ENCODE measurements at regions not wholly inside any gene's neighbourhood (a gene's known extent, or its start where the extent isn't known, plus 50 kb on each side); places are given as distances from the start of the nearest gene placed in this dataset.

DNA sequence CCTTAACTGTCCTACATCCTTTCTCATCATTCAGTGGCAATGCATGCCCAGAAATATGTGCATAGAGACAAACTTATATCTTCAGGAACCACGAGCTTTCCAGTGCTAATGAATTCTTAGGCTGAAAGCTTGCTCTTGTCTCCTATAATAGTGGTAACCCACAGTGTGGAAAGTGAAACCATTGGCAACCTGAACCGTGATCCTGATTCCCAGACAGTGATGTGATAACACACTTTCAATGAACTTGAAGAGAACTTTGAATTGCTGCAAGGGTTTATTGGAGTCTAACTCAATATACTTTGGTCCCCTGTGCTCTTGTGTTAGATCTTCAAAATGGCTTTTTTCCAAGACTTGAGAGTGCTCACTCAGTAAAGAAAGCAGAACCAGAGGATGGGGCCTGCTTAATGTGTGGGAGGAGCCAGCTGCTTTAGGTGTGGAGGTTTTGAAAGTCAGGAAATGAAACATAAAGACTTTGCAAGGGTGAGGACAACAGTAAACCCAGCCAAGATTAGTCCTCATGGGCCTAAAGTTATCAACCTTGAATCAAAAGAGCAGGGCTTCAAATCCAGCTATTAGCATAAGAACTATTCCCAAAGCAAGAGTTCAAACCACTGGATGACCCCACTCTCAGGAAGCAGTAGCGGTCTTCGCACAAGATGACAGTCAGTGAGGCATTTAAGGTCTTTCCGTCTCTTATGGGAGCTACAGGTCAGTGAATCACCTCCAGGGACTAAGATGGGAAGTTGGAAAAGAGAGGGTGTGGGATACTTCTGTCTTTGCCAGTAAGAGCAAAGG lies 332.4 kb upstream of the NRP1 start:
- TF ChIP-seq, protein P1, sequence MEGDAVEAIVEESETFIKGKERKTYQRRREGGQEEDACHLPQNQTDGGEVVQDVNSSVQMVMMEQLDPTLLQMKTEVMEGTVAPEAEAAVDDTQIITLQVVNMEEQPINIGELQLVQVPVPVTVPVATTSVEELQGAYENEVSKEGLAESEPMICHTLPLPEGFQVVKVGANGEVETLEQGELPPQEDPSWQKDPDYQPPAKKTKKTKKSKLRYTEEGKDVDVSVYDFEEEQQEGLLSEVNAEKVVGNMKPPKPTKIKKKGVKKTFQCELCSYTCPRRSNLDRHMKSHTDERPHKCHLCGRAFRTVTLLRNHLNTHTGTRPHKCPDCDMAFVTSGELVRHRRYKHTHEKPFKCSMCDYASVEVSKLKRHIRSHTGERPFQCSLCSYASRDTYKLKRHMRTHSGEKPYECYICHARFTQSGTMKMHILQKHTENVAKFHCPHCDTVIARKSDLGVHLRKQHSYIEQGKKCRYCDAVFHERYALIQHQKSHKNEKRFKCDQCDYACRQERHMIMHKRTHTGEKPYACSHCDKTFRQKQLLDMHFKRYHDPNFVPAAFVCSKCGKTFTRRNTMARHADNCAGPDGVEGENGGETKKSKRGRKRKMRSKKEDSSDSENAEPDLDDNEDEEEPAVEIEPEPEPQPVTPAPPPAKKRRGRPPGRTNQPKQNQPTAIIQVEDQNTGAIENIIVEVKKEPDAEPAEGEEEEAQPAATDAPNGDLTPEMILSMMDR (IDR thresholded peaks at IDR 0.05; ENCODE audit: low read depth, low read length, poor library complexity, severe bottlenecking) = no peak
- TF ChIP-seq EZH2phosphoT487 (IDR thresholded peaks at IDR 0.05; ENCODE audit: borderline replicate concordance, low read length) = no peak
